HepG2 (cell line): ENCODE measurements at regions not wholly inside any gene's neighbourhood (a gene's known extent, or its start where the extent isn't known, plus 50 kb on each side); places are given as distances from the start of the nearest gene placed in this dataset.

ENCODE experiments used
- FOSL2 ChIP-seq: sonication (generic); formaldehyde crosslinking; IDR thresholded peaks from 2 replicates; pipeline ENCODE4 v1.4.0; 2020; ENCODE audit warnings: missing genetic modification reagents
- JUN ChIP-seq: sonication (generic); formaldehyde crosslinking; IDR thresholded peaks from 2 replicates; pipeline ENCODE4 v1.4.0; 2020; ENCODE audit warnings: mild to moderate bottlenecking, missing genetic modification reagents
- NFYB ChIP-seq: sonication (generic); formaldehyde crosslinking; IDR thresholded peaks from 2 replicates; pipeline ENCODE4 v1.4.0; 2020; ENCODE audit warnings: missing genetic modification reagents
- RBM39 ChIP-seq: fragments of 200-400 bp; formaldehyde crosslinking; IDR thresholded peaks from one replicate; pipeline ENCODE4 v1.6.1; 2018; ENCODE audit warnings: antibody characterized with exemption, mild to moderate bottlenecking, low read depth, low read length; ENCODE audit not compliant: poor library complexity, severe bottlenecking
- SIN3A ChIP-seq: IDR thresholded peaks from 2 replicates; pipeline ENCODE4 v1.6.1; 2011; ENCODE audit warnings: low read depth, mild to moderate bottlenecking, control low read depth, low read length, borderline replicate concordance
- TAF1 ChIP-seq: sonication (generic); formaldehyde crosslinking; IDR thresholded peaks from 2 replicates; pipeline ENCODE4 v1.4.0; 2020; ENCODE audit warnings: missing genetic modification reagents
- ZNF136 ChIP-seq: sonication (generic); formaldehyde crosslinking; IDR thresholded peaks from 2 replicates; pipeline ENCODE4 v1.8.1; 2022; ENCODE audit warnings: low read depth, mild to moderate bottlenecking, moderate library complexity, missing genetic modification reagents
- ZNF589 ChIP-seq: sonication (generic); formaldehyde crosslinking; conservative IDR thresholded peaks from 2 replicates; pipeline ENCODE4 v1.8.0; 2022; ENCODE audit warnings: mild to moderate bottlenecking, moderate library complexity, missing genetic modification reagents
- TF ChIP-seq, protein P1 (sequence below): sonication (generic); formaldehyde crosslinking; IDR thresholded peaks from 2 replicates; pipeline ENCODE4 v1.5.1; 2020; ENCODE audit warnings: missing genetic modification reagents, mild to moderate bottlenecking, borderline replicate concordance
- TF ChIP-seq, protein P2 (sequence below): sonication (generic); formaldehyde crosslinking; IDR thresholded peaks from 2 replicates; pipeline ENCODE4 v1.5.0; 2020; ENCODE audit warnings: mild to moderate bottlenecking, missing genetic modification reagents, moderate library complexity
- TF ChIP-seq, protein P3 (sequence below): sonication (generic); formaldehyde crosslinking; conservative IDR thresholded peaks from 2 replicates; pipeline ENCODE4 v1.5.0; 2020; ENCODE audit warnings: missing genetic modification reagents
- TF ChIP-seq, protein P4 (sequence below), 2 experiments: sonication (generic) in 1 of 2; formaldehyde crosslinking in 1 of 2; IDR thresholded peaks; 2 replicates each; pipeline versions ENCODE4 v1.5.1 to v1.6.1; 2011 to 2020; ENCODE audit warnings: borderline replicate concordance in 1 of 2, low read depth in 1 of 2, low read length in 1 of 2, mild to moderate bottlenecking in 1 of 2, missing genetic modification reagents in 1 of 2, moderate library complexity in 1 of 2
- TF ChIP-seq, protein P5 (sequence below): sonication (generic); formaldehyde crosslinking; IDR thresholded peaks from 2 replicates; pipeline ENCODE4 v1.4.0; 2020; ENCODE audit warnings: missing genetic modification reagents

DNA sequence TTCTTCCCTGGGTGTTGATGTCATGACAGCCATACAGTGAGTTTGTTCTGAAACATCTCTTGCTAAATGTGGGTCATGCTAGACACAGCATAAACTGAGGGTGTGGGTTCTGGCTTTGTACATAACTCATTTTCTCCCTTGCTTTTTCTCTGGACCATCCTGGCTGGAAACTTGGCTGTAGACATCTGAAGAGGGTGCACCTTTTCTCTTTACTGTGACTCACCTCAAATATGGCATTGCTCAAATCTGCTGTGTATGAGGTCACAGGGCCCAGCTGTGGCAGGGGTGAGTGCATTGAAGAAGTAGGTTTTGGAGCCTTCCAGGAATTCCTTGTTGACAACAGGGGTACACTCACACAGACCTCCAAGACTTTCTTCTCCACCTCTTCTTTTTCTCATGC, 465.5 kb upstream of the AMELY start:
- TF ChIP-seq JUN: no peak
- TF ChIP-seq, protein P1, sequence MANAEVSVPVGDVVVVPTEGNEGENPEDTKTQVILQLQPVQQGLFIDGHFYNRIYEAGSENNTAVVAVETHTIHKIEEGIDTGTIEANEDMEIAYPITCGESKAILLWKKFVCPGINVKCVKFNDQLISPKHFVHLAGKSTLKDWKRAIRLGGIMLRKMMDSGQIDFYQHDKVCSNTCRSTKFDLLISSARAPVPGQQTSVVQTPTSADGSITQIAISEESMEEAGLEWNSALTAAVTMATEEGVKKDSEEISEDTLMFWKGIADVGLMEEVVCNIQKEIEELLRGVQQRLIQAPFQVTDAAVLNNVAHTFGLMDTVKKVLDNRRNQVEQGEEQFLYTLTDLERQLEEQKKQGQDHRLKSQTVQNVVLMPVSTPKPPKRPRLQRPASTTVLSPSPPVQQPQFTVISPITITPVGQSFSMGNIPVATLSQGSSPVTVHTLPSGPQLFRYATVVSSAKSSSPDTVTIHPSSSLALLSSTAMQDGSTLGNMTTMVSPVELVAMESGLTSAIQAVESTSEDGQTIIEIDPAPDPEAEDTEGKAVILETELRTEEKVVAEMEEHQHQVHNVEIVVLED (CRISPR knock-in tag): no peak
- TF ChIP-seq ZNF589: no peak
- TF ChIP-seq, protein P2, sequence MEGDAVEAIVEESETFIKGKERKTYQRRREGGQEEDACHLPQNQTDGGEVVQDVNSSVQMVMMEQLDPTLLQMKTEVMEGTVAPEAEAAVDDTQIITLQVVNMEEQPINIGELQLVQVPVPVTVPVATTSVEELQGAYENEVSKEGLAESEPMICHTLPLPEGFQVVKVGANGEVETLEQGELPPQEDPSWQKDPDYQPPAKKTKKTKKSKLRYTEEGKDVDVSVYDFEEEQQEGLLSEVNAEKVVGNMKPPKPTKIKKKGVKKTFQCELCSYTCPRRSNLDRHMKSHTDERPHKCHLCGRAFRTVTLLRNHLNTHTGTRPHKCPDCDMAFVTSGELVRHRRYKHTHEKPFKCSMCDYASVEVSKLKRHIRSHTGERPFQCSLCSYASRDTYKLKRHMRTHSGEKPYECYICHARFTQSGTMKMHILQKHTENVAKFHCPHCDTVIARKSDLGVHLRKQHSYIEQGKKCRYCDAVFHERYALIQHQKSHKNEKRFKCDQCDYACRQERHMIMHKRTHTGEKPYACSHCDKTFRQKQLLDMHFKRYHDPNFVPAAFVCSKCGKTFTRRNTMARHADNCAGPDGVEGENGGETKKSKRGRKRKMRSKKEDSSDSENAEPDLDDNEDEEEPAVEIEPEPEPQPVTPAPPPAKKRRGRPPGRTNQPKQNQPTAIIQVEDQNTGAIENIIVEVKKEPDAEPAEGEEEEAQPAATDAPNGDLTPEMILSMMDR (CRISPR knock-in tag): no peak
- TF ChIP-seq, protein P3, sequence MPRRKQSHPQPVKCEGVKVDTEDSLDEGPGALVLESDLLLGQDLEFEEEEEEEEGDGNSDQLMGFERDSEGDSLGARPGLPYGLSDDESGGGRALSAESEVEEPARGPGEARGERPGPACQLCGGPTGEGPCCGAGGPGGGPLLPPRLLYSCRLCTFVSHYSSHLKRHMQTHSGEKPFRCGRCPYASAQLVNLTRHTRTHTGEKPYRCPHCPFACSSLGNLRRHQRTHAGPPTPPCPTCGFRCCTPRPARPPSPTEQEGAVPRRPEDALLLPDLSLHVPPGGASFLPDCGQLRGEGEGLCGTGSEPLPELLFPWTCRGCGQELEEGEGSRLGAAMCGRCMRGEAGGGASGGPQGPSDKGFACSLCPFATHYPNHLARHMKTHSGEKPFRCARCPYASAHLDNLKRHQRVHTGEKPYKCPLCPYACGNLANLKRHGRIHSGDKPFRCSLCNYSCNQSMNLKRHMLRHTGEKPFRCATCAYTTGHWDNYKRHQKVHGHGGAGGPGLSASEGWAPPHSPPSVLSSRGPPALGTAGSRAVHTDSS (CRISPR knock-in tag): no peak
- TF ChIP-seq, protein P4, sequence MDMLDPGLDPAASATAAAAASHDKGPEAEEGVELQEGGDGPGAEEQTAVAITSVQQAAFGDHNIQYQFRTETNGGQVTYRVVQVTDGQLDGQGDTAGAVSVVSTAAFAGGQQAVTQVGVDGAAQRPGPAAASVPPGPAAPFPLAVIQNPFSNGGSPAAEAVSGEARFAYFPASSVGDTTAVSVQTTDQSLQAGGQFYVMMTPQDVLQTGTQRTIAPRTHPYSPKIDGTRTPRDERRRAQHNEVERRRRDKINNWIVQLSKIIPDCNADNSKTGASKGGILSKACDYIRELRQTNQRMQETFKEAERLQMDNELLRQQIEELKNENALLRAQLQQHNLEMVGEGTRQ (IDR thresholded peaks at IDR 0.05; ENCODE audit: low read depth, low read length): no peak
- TF ChIP-seq, protein P4 (CRISPR knock-in tag; IDR thresholded peaks at IDR 0.05; ENCODE audit: borderline replicate concordance): no peak
- no peak for TF ChIP-seq SIN3A
- no peak for TF ChIP-seq NFYB (CRISPR knock-in tag)
- TF ChIP-seq ZNF136 (CRISPR knock-in tag): no peak
- TF ChIP-seq, protein P5, sequence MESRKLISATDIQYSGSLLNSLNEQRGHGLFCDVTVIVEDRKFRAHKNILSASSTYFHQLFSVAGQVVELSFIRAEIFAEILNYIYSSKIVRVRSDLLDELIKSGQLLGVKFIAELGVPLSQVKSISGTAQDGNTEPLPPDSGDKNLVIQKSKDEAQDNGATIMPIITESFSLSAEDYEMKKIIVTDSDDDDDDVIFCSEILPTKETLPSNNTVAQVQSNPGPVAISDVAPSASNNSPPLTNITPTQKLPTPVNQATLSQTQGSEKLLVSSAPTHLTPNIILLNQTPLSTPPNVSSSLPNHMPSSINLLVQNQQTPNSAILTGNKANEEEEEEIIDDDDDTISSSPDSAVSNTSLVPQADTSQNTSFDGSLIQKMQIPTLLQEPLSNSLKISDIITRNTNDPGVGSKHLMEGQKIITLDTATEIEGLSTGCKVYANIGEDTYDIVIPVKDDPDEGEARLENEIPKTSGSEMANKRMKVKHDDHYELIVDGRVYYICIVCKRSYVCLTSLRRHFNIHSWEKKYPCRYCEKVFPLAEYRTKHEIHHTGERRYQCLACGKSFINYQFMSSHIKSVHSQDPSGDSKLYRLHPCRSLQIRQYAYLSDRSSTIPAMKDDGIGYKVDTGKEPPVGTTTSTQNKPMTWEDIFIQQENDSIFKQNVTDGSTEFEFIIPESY (CRISPR knock-in tag): no peak
- TF ChIP-seq TAF1 (CRISPR knock-in tag): no peak
- TF ChIP-seq RBM39: no peak
- no peak for TF ChIP-seq FOSL2 (CRISPR knock-in tag)
